Tibial nerve (tissue), 4 donors: ENCODE measurements at regions not wholly inside any gene's neighbourhood (a gene's known extent, or its start where the extent isn't known, plus 50 kb on each side); places are given as distances from the start of the nearest gene placed in this dataset.

ENCODE experiments used
- EP300 ChIP-seq, 2 donors: sonication (generic); formaldehyde crosslinking; IDR thresholded peaks; one replicate each; pipeline ENCODE4 v1.6.1; 2017; ENCODE audit warnings: antibody characterized with exemption in 2 of 2, mild to moderate bottlenecking in 1 of 2
- POLR2A ChIP-seq, 2 donors: fragments of 450-650 bp; IDR thresholded peaks; one replicate each; pipeline ENCODE4 v1.6.1; 2017; ENCODE audit warnings: antibody characterized with exemption in 2 of 2, mild to moderate bottlenecking in 2 of 2, moderate library complexity in 2 of 2
- TF ChIP-seq, protein P1 (sequence below), 5 experiments: fragments of 200-600 bp in 3 of 5; fragments of 450-650 bp in 2 of 5; sonication (generic) in 3 of 5; IDR thresholded peaks; one replicate each; pipeline ENCODE4 v1.5.1; 2016 to 2019; ENCODE audit warnings: antibody characterized with exemption in 5 of 5, mild to moderate bottlenecking in 3 of 5, moderate library complexity in 2 of 5

DNA sequence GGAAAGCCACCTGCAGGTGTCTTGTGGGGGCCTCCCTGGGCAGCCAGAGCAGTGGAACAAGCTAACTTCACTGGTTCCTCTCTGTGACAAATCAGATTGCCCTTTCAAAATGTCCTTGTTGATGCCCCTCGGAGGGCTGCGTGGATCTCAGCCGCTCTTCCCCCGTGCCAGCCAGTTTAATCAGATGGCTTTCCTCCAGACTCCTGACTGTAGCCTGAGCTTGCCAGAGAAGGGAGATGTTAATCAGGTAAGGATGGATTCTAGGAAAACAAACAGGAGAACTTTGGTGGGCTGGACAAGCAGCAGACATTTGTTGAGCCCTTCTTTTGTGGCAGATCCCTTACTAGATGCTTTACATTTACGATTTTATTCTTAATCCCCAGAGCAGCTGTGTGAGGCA lies 88.2 kb downstream of the DMRTA2 start:
- TF ChIP-seq, protein P1, sequence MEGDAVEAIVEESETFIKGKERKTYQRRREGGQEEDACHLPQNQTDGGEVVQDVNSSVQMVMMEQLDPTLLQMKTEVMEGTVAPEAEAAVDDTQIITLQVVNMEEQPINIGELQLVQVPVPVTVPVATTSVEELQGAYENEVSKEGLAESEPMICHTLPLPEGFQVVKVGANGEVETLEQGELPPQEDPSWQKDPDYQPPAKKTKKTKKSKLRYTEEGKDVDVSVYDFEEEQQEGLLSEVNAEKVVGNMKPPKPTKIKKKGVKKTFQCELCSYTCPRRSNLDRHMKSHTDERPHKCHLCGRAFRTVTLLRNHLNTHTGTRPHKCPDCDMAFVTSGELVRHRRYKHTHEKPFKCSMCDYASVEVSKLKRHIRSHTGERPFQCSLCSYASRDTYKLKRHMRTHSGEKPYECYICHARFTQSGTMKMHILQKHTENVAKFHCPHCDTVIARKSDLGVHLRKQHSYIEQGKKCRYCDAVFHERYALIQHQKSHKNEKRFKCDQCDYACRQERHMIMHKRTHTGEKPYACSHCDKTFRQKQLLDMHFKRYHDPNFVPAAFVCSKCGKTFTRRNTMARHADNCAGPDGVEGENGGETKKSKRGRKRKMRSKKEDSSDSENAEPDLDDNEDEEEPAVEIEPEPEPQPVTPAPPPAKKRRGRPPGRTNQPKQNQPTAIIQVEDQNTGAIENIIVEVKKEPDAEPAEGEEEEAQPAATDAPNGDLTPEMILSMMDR (IDR thresholded peaks at IDR 0.05) = no peak
- TF ChIP-seq EP300 (IDR thresholded peaks at IDR 0.05) = no peak
- TF ChIP-seq POLR2A (IDR thresholded peaks at IDR 0.05) = no peak
